ENCODE measurements at regions not wholly inside any gene's neighbourhood (a gene's known extent, or its start where the extent isn't known, plus 50 kb on each side); places are given as distances from the start of the nearest gene placed in this dataset.

- no peaks in the 10 kb centered on the region for H3K4me1 ChIP-seq (ENCODE audit: control insufficient read depth in 4 of 4, insufficient read depth in 4 of 4, low read length in 3 of 4)
- WGBS, result 78% methylated on average over 5 of the region's 5 CpGs
- no peak overlapping the region for H3K4me3 ChIP-seq (ENCODE audit: low read depth in 1 of 3, low read length in 3 of 3)
- H3K9me3 ChIP-seq (ENCODE audit: control insufficient read depth in 4 of 4, low read length in 3 of 4), result no peaks in the 10 kb centered on the region
- H3K36me3 ChIP-seq (ENCODE audit: control insufficient read depth in 4 of 4, insufficient read depth in 3 of 4, low read depth in 1 of 4, low read length in 3 of 4), result no peaks in the 10 kb centered on the region
- no peak for DNase-seq (ENCODE audit: low spot score)
- no peak overlapping the region for H3K9ac ChIP-seq (ENCODE audit: low read depth in 1 of 2, low read length in 2 of 2)
- peaks cover 0 to 4% (median 0%) of the 10 kb centered on the region in 4 donors for H3K27me3 ChIP-seq (ENCODE audit: control insufficient read depth in 4 of 4, insufficient read depth in 4 of 4, low read length in 3 of 4)
- H3K27ac ChIP-seq (ENCODE audit: low read depth in 1 of 2, low read length in 2 of 2), result no peak overlapping the region
- TF ChIP-seq TAF1 (conservative IDR thresholded peaks at IDR 0.05), result no peak
- no peak for TF ChIP-seq YY1 (IDR thresholded peaks at IDR 0.05)
- TF ChIP-seq, protein P1, sequence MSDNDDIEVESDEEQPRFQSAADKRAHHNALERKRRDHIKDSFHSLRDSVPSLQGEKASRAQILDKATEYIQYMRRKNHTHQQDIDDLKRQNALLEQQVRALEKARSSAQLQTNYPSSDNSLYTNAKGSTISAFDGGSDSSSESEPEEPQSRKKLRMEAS (IDR thresholded peaks at IDR 0.05), result no peak
- TF ChIP-seq RXRA (IDR thresholded peaks at IDR 0.05), result no peak
- TF ChIP-seq GABPA (IDR thresholded peaks at IDR 0.05 in 1 of 2, conservative IDR thresholded peaks at IDR 0.05 in 1 of 2), result no peak
- no peak for TF ChIP-seq HNF4A (conservative IDR thresholded peaks at IDR 0.05)
- TF ChIP-seq EGR1 (IDR thresholded peaks at IDR 0.05; ENCODE audit: low read depth in 2 of 2), result no peak
- no peak for TF ChIP-seq NR2F2 (IDR thresholded peaks at IDR 0.05)
- TF ChIP-seq, protein P2, sequence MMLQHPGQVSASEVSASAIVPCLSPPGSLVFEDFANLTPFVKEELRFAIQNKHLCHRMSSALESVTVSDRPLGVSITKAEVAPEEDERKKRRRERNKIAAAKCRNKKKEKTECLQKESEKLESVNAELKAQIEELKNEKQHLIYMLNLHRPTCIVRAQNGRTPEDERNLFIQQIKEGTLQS (IDR thresholded peaks at IDR 0.05), result no peak
Measured at GRCh38 chr7:155172141-155172540, 102.0 kb downstream of the HTR5A start.

DNA sequence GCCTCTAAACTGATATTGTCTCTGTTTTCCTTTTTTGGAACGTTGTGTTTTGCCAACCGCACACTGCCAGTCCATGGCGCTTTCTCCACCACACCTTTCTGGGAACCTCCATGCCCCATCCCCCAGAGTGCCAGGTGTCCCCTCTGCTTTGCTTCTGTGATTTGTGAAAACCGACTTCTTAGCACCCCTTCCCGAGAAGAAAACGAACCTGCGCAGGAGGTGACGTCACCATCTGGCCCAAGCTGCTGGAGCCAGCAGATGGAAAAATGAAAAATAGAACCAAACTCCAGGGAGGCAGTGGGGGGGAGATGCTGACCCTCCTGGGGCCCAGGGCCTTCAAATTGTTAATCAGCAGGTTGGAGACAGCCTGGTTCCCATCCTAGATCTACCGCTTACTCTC lies 103.8 kb downstream of the HTR5A start:
- H3K27ac ChIP-seq (ENCODE audit: low read depth in 1 of 2, low read length in 2 of 2), result no peak overlapping the region
- no peaks in the 10 kb centered on the region for H3K4me1 ChIP-seq (ENCODE audit: control insufficient read depth in 4 of 4, insufficient read depth in 4 of 4, low read length in 3 of 4)
- H3K36me3 ChIP-seq (ENCODE audit: control insufficient read depth in 4 of 4, insufficient read depth in 3 of 4, low read depth in 1 of 4, low read length in 3 of 4), result no peaks in the 10 kb centered on the region
- H3K9ac ChIP-seq (ENCODE audit: low read depth in 1 of 2, low read length in 2 of 2), result no peak overlapping the region
- TF ChIP-seq, protein P3, sequence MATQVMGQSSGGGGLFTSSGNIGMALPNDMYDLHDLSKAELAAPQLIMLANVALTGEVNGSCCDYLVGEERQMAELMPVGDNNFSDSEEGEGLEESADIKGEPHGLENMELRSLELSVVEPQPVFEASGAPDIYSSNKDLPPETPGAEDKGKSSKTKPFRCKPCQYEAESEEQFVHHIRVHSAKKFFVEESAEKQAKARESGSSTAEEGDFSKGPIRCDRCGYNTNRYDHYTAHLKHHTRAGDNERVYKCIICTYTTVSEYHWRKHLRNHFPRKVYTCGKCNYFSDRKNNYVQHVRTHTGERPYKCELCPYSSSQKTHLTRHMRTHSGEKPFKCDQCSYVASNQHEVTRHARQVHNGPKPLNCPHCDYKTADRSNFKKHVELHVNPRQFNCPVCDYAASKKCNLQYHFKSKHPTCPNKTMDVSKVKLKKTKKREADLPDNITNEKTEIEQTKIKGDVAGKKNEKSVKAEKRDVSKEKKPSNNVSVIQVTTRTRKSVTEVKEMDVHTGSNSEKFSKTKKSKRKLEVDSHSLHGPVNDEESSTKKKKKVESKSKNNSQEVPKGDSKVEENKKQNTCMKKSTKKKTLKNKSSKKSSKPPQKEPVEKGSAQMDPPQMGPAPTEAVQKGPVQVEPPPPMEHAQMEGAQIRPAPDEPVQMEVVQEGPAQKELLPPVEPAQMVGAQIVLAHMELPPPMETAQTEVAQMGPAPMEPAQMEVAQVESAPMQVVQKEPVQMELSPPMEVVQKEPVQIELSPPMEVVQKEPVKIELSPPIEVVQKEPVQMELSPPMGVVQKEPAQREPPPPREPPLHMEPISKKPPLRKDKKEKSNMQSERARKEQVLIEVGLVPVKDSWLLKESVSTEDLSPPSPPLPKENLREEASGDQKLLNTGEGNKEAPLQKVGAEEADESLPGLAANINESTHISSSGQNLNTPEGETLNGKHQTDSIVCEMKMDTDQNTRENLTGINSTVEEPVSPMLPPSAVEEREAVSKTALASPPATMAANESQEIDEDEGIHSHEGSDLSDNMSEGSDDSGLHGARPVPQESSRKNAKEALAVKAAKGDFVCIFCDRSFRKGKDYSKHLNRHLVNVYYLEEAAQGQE (IDR thresholded peaks at IDR 0.05), result no peak
- TF ChIP-seq SP1 (IDR thresholded peaks at IDR 0.05) (no peak), NR2F2 (IDR thresholded peaks at IDR 0.05) (no peak), RAD21 (IDR thresholded peaks at IDR 0.05) (no peak), TAF1 (conservative IDR thresholded peaks at IDR 0.05) (no peak), JUND (IDR thresholded peaks at IDR 0.05) (no peak), HNF4A (conservative IDR thresholded peaks at IDR 0.05) (no peak)
- H3K27me3 ChIP-seq (ENCODE audit: control insufficient read depth in 4 of 4, insufficient read depth in 4 of 4, low read length in 3 of 4), result peaks cover 0 to 4% (median 0%) of the 10 kb centered on the region in 4 donors
- DNase-seq (ENCODE audit: low spot score), result no peak
- no peak overlapping the region for H3K4me3 ChIP-seq (ENCODE audit: low read depth in 1 of 3, low read length in 3 of 3)
- no peaks in the 10 kb centered on the region for H3K9me3 ChIP-seq (ENCODE audit: control insufficient read depth in 4 of 4, low read length in 3 of 4)
- 80% methylated on average over 9 of the region's 9 CpGs for WGBS

GRCh38 chr7:155178096-155178495 lies 108.0 kb downstream of the HTR5A start:
- DNase-seq (ENCODE audit: low spot score), result no peak
- Histone ChIP-seq H3K27ac (ENCODE audit: low read depth in 1 of 2, low read length in 2 of 2) (no peak overlapping the region), H3K4me1 (ENCODE audit: control insufficient read depth in 4 of 4, insufficient read depth in 4 of 4, low read length in 3 of 4) (peaks cover 0 to 2% (median 0%) of the 10 kb centered on the region in 4 donors), H3K9me3 (ENCODE audit: control insufficient read depth in 4 of 4, low read length in 3 of 4) (no peaks in the 10 kb centered on the region), H3K9ac (ENCODE audit: low read depth in 1 of 2, low read length in 2 of 2) (no peak overlapping the region), H3K27me3 (ENCODE audit: control insufficient read depth in 4 of 4, insufficient read depth in 4 of 4, low read length in 3 of 4) (no peaks in the 10 kb centered on the region), H3K4me3 (ENCODE audit: low read depth in 1 of 3, low read length in 3 of 3) (no peak overlapping the region), H3K36me3 (ENCODE audit: control insufficient read depth in 4 of 4, insufficient read depth in 3 of 4, low read depth in 1 of 4, low read length in 3 of 4) (no peaks in the 10 kb centered on the region)
- WGBS, result 89% methylated on average over 2 of the region's 2 CpGs
- TF ChIP-seq GABPA (IDR thresholded peaks at IDR 0.05 in 1 of 2, conservative IDR thresholded peaks at IDR 0.05 in 1 of 2), result no peak
- TF ChIP-seq, protein P2 (IDR thresholded peaks at IDR 0.05), result no peak
- TF ChIP-seq, protein P1 (IDR thresholded peaks at IDR 0.05), result no peak
- TF ChIP-seq HNF4G (IDR thresholded peaks at IDR 0.05), result no peak
- no peak for TF ChIP-seq RAD21 (IDR thresholded peaks at IDR 0.05)
- TF ChIP-seq FOXA2 (IDR thresholded peaks at IDR 0.05), result no peak
- no peak for TF ChIP-seq FOXA1 (IDR thresholded peaks at IDR 0.05)
